ENCODE measurements at regions not wholly inside any gene's neighbourhood (a gene's known extent, or its start where the extent isn't known, plus 50 kb on each side); places are given as distances from the start of the nearest gene placed in this dataset.

GRCh38 chr16:5776876-5777275, 679.3 kb upstream of the EEF2KMT start:
- no peak for TF ChIP-seq POLR2AphosphoS5 (IDR thresholded peaks at IDR 0.05)
- no peak for TF ChIP-seq CTCF (IDR thresholded peaks at IDR 0.05)
